Panc1 (cell line): ENCODE measurements at regions not wholly inside any gene's neighbourhood (a gene's known extent, or its start where the extent isn't known, plus 50 kb on each side); places are given as distances from the start of the nearest gene placed in this dataset.

Experiments used
- ATAC-seq: fragments of 200-7000 bp; cut with Tn5 transposase; 2 replicates; pipeline ENCODE4 v1.9.1; 2020; ENCODE audit warnings: mild to moderate bottlenecking, moderate library complexity
- BruUV-seq: library from RNA; stranded (reverse); fragments of 400-500 nt; replicated peaks from 2 replicates; lab custom pipeline; 2021; lab: Mats Ljungman, UMichigan
- CTCF ChIA-PET: fragments of 300-600 bp; sonication (Branson Sonifier 250); formaldehyde crosslinking; loops from one replicate; lab custom pipeline; 2022; ENCODE audit warnings: antibody characterized with exemption; lab: Charles Lee
- POLR2A ChIA-PET: fragments of 300-600 bp; sonication (Branson Sonifier 250); formaldehyde crosslinking; loops from one replicate; lab custom pipeline; 2022; ENCODE audit warnings: antibody characterized with exemption; lab: Charles Lee
- DNase-seq: peaks from one replicate; pipeline ENCODE4 v3.0.0-alpha.2; 2010; ENCODE audit warnings: low read depth, low spot score
- H3K27ac ChIP-seq: 2 replicates; pipeline ENCODE4 v1.5.1; 2011; ENCODE audit warnings: mild to moderate bottlenecking, low read length, inconsistent platforms
- H3K27me3 ChIP-seq: fragments of 200-500 bp; sonication (Bioruptor generic); 2 replicates; pipeline ENCODE4 v1.6.0; 2014; ENCODE audit warnings: low read length, inconsistent platforms; ENCODE audit not compliant: control insufficient read depth, insufficient read depth
- H3K36me3 ChIP-seq: fragments of 200-500 bp; sonication (Bioruptor generic); 2 replicates; pipeline ENCODE4 v1.5.1; 2014; ENCODE audit warnings: inconsistent platforms, mild to moderate bottlenecking, low read length, moderate library complexity; ENCODE audit not compliant: control insufficient read depth, insufficient read depth
- H3K4me1 ChIP-seq: 2 replicates; pipeline ENCODE4 v1.5.1; 2011; ENCODE audit warnings: inconsistent platforms, mild to moderate bottlenecking, low read length, moderate library complexity; ENCODE audit not compliant: control insufficient read depth, insufficient read depth
- H3K4me3 ChIP-seq, 2 experiments: 2 replicates each; pipeline ENCODE4 v1.5.1; 2011 to 2012; ENCODE audit warnings: low read depth in 2 of 2, low read length in 2 of 2, mild to moderate bottlenecking in 2 of 2, inconsistent platforms in 1 of 2, moderate library complexity in 1 of 2
- H3K9me3 ChIP-seq: fragments of 200-500 bp; sonication (Bioruptor generic); 2 replicates; pipeline ENCODE4 v1.5.1; 2014; ENCODE audit warnings: low read depth, mild to moderate bottlenecking, inconsistent platforms, low read length, moderate library complexity; ENCODE audit not compliant: control insufficient read depth, insufficient read depth
- POLR2AphosphoS5 ChIP-seq: IDR thresholded peaks from 2 replicates; pipeline ENCODE4 v1.6.1; 2012; ENCODE audit warnings: mild to moderate bottlenecking, low read depth, low read length, moderate library complexity
- SIN3A ChIP-seq: IDR thresholded peaks from 2 replicates; pipeline ENCODE4 v1.6.1; 2012; ENCODE audit warnings: low read depth, mild to moderate bottlenecking, low read length, moderate library complexity, borderline replicate concordance; ENCODE audit not compliant: insufficient read depth
- TCF7L2 ChIP-seq: IDR thresholded peaks from 2 replicates; pipeline ENCODE4 v1.6.1; 2011; ENCODE audit warnings: mild to moderate bottlenecking, low read depth, low read length, inconsistent platforms
- in situ Hi-C: cut with HindIII; loops from 2 replicates; pipeline ENCODE4 v1.10.0; 2016; ENCODE audit warnings: low sequenced_read_pairs, low pct_unique_long_range_greater_than_20kb
- intact Hi-C: fragments of 100-400 bp; cut with micrococcal nuclease; formaldehyde crosslinking; loops from one replicate; pipeline ENCODE4 v1.10.0; 2022; ENCODE audit not compliant: unreplicated experiment
- TF ChIP-seq, protein P1 (sequence below), 2 experiments: IDR thresholded peaks; 2 replicates each; pipeline ENCODE4 v1.6.1; 2011 to 2012; ENCODE audit warnings: low read depth in 2 of 2, control low read depth in 1 of 2, low read length in 1 of 2, mild to moderate bottlenecking in 1 of 2, moderate library complexity in 1 of 2; ENCODE audit not compliant: insufficient read depth in 1 of 2
- TF ChIP-seq, protein P2 (sequence below): fragments of 450-650 bp; IDR thresholded peaks from 2 replicates; pipeline ENCODE4 v1.5.1; 2017; ENCODE audit warnings: mild to moderate bottlenecking

DNA sequence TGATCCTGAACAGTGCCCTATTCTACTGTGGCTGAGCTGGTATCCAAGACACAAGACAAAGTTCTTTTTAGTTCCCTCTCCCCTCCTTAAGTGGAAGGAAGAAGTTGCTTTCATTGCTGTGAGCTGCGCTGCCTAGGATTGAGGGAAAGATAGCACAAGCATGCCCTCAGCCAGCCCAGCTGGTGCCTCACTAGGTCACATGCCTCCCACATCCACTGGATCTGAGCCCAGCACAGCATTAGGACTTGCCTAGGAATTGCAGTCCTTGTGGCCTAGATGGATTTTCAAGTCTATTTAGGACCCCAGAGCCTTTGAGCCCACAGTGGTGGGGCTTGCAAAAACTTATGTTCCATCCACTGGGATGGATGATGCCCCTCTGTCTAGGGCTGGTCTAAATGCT is 214.2 kb downstream of the ZNF248 start:
- no peaks in the 10 kb centered on the region for H3K4me1 ChIP-seq
- H3K4me3 ChIP-seq = no peak overlapping the region
- no peaks in the 10 kb centered on the region for H3K9me3 ChIP-seq
- ChIA-PET CTCF (no interaction called here), POLR2A (no interaction called here)
- no peaks in the 10 kb centered on the region for H3K27me3 ChIP-seq
- no peak overlapping the region for H3K27ac ChIP-seq
- in situ Hi-C loops (no loop called here), intact Hi-C loops (no loop called here)
- ATAC-seq (no peak), DNase-seq (no peak)
- TF ChIP-seq SIN3A = no peak
- no peak for TF ChIP-seq TCF7L2
- TF ChIP-seq, protein P1, sequence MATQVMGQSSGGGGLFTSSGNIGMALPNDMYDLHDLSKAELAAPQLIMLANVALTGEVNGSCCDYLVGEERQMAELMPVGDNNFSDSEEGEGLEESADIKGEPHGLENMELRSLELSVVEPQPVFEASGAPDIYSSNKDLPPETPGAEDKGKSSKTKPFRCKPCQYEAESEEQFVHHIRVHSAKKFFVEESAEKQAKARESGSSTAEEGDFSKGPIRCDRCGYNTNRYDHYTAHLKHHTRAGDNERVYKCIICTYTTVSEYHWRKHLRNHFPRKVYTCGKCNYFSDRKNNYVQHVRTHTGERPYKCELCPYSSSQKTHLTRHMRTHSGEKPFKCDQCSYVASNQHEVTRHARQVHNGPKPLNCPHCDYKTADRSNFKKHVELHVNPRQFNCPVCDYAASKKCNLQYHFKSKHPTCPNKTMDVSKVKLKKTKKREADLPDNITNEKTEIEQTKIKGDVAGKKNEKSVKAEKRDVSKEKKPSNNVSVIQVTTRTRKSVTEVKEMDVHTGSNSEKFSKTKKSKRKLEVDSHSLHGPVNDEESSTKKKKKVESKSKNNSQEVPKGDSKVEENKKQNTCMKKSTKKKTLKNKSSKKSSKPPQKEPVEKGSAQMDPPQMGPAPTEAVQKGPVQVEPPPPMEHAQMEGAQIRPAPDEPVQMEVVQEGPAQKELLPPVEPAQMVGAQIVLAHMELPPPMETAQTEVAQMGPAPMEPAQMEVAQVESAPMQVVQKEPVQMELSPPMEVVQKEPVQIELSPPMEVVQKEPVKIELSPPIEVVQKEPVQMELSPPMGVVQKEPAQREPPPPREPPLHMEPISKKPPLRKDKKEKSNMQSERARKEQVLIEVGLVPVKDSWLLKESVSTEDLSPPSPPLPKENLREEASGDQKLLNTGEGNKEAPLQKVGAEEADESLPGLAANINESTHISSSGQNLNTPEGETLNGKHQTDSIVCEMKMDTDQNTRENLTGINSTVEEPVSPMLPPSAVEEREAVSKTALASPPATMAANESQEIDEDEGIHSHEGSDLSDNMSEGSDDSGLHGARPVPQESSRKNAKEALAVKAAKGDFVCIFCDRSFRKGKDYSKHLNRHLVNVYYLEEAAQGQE (IDR thresholded peaks at IDR 0.05; ENCODE audit: insufficient read depth in 1 of 2, low read depth in 2 of 2, low read length in 1 of 2) = no peak
- TF ChIP-seq, protein P2, sequence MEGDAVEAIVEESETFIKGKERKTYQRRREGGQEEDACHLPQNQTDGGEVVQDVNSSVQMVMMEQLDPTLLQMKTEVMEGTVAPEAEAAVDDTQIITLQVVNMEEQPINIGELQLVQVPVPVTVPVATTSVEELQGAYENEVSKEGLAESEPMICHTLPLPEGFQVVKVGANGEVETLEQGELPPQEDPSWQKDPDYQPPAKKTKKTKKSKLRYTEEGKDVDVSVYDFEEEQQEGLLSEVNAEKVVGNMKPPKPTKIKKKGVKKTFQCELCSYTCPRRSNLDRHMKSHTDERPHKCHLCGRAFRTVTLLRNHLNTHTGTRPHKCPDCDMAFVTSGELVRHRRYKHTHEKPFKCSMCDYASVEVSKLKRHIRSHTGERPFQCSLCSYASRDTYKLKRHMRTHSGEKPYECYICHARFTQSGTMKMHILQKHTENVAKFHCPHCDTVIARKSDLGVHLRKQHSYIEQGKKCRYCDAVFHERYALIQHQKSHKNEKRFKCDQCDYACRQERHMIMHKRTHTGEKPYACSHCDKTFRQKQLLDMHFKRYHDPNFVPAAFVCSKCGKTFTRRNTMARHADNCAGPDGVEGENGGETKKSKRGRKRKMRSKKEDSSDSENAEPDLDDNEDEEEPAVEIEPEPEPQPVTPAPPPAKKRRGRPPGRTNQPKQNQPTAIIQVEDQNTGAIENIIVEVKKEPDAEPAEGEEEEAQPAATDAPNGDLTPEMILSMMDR = no peak
- no peak for TF ChIP-seq POLR2AphosphoS5
- no TSS peak for BruUV-seq
- no peaks in the 10 kb centered on the region for H3K36me3 ChIP-seq

DNA sequence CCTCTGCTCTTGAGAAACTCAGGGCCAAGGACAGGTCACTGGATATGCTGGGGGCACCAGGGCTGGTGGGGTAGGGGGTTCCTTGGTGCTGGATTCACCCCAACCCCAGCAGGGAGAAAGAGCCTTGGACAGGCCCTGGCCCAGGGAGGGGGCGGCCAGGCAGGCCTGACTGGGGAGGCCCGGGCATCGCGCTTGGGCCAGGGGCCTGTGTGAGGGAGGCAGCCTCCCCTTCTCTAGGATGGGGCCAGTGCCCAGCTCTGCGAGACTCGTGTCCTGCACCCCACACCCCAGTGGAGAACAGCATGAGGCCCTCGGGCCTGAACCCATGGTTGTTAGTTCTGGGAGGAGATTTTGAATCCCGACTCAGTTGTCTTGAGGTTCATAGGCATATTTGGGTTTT is 217.1 kb downstream of the ZNF248 start:
- BruUV-seq = no TSS peak
- Histone ChIP-seq H3K27me3 (no peaks in the 10 kb centered on the region), H3K9me3 (no peaks in the 10 kb centered on the region), H3K36me3 (no peaks in the 10 kb centered on the region), H3K27ac (no peak overlapping the region), H3K4me1 (no peaks in the 10 kb centered on the region), H3K4me3 (no peak overlapping the region)
- ChIA-PET POLR2A (no interaction called here), CTCF (no interaction called here)
- DNase-seq = no peak
- intact Hi-C loops = no loop called here
- TF ChIP-seq SIN3A = no peak
- TF ChIP-seq, protein P2 = no peak
- TF ChIP-seq TCF7L2 = no peak
- TF ChIP-seq POLR2AphosphoS5 = no peak
- TF ChIP-seq, protein P1 (IDR thresholded peaks at IDR 0.05; ENCODE audit: insufficient read depth in 1 of 2, low read depth in 2 of 2, low read length in 1 of 2) = no peak
- in situ Hi-C loops = no loop called here
- ATAC-seq = no peak
